SH-SY5Y (cell line): ENCODE measurements at regions not wholly inside any gene's neighbourhood (a gene's known extent, or its start where the extent isn't known, plus 50 kb on each side); places are given as distances from the start of the nearest gene placed in this dataset.

Experiments used
- GATA2 ChIP-seq: IDR thresholded peaks from 2 replicates; pipeline ENCODE4 v1.6.1; 2011; ENCODE audit warnings: mild to moderate bottlenecking, low read depth, low read length
- GATA3 ChIP-seq: IDR thresholded peaks from 2 replicates; pipeline ENCODE4 v1.6.1; 2011; ENCODE audit warnings: low read depth, mild to moderate bottlenecking, low read length, moderate library complexity

DNA sequence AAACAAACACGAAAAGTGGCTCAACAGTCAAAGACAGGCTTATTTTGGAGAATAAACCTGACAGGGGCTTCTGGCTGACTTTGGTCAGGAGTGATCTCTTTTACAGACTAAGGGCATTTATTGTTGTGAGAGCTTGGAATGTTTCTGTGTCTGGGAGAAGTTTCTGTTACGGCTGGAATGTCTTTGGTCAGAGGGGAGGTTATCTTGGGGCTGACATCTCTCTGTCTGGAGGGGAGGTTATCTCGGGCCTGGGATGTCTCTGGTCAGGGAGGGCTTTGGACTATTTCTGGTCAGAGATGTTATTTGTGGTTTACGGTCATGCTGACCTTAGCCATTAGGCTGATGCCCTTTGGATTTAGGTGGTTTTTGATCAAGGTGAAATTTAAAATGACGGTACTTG is 345.5 kb upstream of the FSIP2 start:
- TF ChIP-seq GATA2 (no peak), GATA3 (no peak)
